RWPE1 (cell line): ENCODE measurements at regions not wholly inside any gene's neighbourhood (a gene's known extent, or its start where the extent isn't known, plus 50 kb on each side); places are given as distances from the start of the nearest gene placed in this dataset.

ENCODE experiments used
- CTCF ChIA-PET: fragments of 350-600 bp; sonication (Branson Sonifier 250); formaldehyde crosslinking; extraction: SDS; loops from one replicate; lab custom pipeline; 2021; lab: Yijun Ruan, JAX
- POLR2A ChIA-PET: fragments of 400-600 bp; formaldehyde crosslinking; extraction: SDS; loops from one replicate; lab custom pipeline; 2020; ENCODE audit warnings: antibody characterized with exemption; ENCODE audit not compliant: low non-redundant PET; lab: Yijun Ruan, JAX
- DNase-seq: peaks from one replicate; pipeline ENCODE4 v3.0.0; 2012; ENCODE audit warnings: low spot score
- H3K27ac ChIP-seq: fragments of 450-650 bp; 2 replicates; pipeline ENCODE4 v1.5.1; 2017
- CTCF ChIP-seq: fragments of 450-650 bp; conservative IDR thresholded peaks from 2 replicates; pipeline ENCODE4 v1.5.1; 2017; ENCODE audit warnings: low read depth, mild to moderate bottlenecking

- ChIA-PET CTCF (no interaction called here), POLR2A (no interaction called here)
- no peak overlapping the region for H3K27ac ChIP-seq
- no peak for DNase-seq
- no peak for TF ChIP-seq CTCF
Observed at GRCh38 chr5:45094876-45095440, 286.2 kb downstream of the MRPS30 start.

GRCh38 chr5:45098483-45098882 is 289.7 kb downstream of the MRPS30 start:
- no peak for TF ChIP-seq CTCF
- no peak overlapping the region for H3K27ac ChIP-seq
- POLR2A ChIA-PET: no interaction called here
- no peak for DNase-seq
- CTCF ChIA-PET: no interaction called here

GRCh38 chr5:45101146-45101545 is 292.4 kb downstream of the MRPS30 start:
- no peak overlapping the region for H3K27ac ChIP-seq
- DNase-seq: no peak
- ChIA-PET POLR2A (no interaction called here), CTCF (no interaction called here)
- TF ChIP-seq CTCF: no peak

GRCh38 chr5:45105491-45105994 is 296.8 kb downstream of the MRPS30 start:
- ChIA-PET POLR2A (no interaction called here), CTCF (interaction anchor here (0.6 kb wide), 1 partner anchor 14 kb away, joined by 3 read pairs; no protein-coding TSS in a partner anchor)
- TF ChIP-seq CTCF: no peak
- DNase-seq: no peak
- H3K27ac ChIP-seq: no peak overlapping the region

- CTCF ChIA-PET: no interaction called here
- H3K27ac ChIP-seq: no peak overlapping the region
- DNase-seq: no peak
- no peak for TF ChIP-seq CTCF
- POLR2A ChIA-PET: no interaction called here
Observed at GRCh38 chr5:45109062-45109461, 300.3 kb downstream of the MRPS30 start.

- POLR2A ChIA-PET: no interaction called here
- H3K27ac ChIP-seq: no peak overlapping the region
- TF ChIP-seq CTCF: no peak
- no peak for DNase-seq
- CTCF ChIA-PET: no interaction called here
Observed at GRCh38 chr5:45109636-45110035, 300.9 kb downstream of the MRPS30 start.
